H9 (cell line): ENCODE measurements at regions not wholly inside any gene's neighbourhood (a gene's known extent, or its start where the extent isn't known, plus 50 kb on each side); places are given as distances from the start of the nearest gene placed in this dataset.

Experiments
- DNase-seq: peaks from one replicate; pipeline ENCODE4 v3.0.0-alpha.2; 2017
- H2AFZ ChIP-seq: one replicate; pipeline ENCODE4 v1.6.1; 2013; ENCODE audit warnings: mild to moderate bottlenecking, low read length, control low read depth, moderate library complexity
- H2AK5ac ChIP-seq: 2 replicates; pipeline ENCODE4 v1.6.1; 2013; ENCODE audit warnings: low read length, control low read depth, mixed read lengths; ENCODE audit not compliant: insufficient read length
- H2BK120ac ChIP-seq: one replicate; pipeline ENCODE4 v1.6.1; 2013; ENCODE audit warnings: low read depth, mild to moderate bottlenecking, low read length, control low read depth, inconsistent platforms; ENCODE audit not compliant: poor library complexity, severe bottlenecking
- H2BK12ac ChIP-seq: 2 replicates; pipeline ENCODE4 v1.6.1; 2013; ENCODE audit warnings: low read length, control low read depth, mixed read lengths, low read depth; ENCODE audit not compliant: insufficient read length
- H2BK15ac ChIP-seq: 2 replicates; pipeline ENCODE4 v1.6.1; 2013; ENCODE audit warnings: low read depth, low read length, control low read depth
- H2BK20ac ChIP-seq: one replicate; pipeline ENCODE4 v1.6.1; 2013; ENCODE audit warnings: low read depth, mild to moderate bottlenecking, low read length, control low read depth, inconsistent platforms; ENCODE audit not compliant: poor library complexity, severe bottlenecking
- H2BK5ac ChIP-seq: 2 replicates; pipeline ENCODE4 v1.6.1; 2013; ENCODE audit warnings: low read length, control low read depth, mixed read lengths; ENCODE audit not compliant: insufficient read length
- H3K14ac ChIP-seq: 2 replicates; pipeline ENCODE4 v1.6.1; 2013; ENCODE audit warnings: low read length, control low read depth; ENCODE audit not compliant: insufficient read depth
- H3K18ac ChIP-seq: 2 replicates; pipeline ENCODE4 v1.6.1; 2013; ENCODE audit warnings: low read depth, mild to moderate bottlenecking, mixed read lengths, low read length, control low read depth; ENCODE audit not compliant: insufficient read length
- H3K23ac ChIP-seq: 2 replicates; pipeline ENCODE4 v1.6.1; 2013; ENCODE audit warnings: low read length, control low read depth, mixed read lengths, low read depth; ENCODE audit not compliant: insufficient read length
- H3K23me2 ChIP-seq: 2 replicates; pipeline ENCODE4 v1.6.1; 2013; ENCODE audit warnings: low read depth, mild to moderate bottlenecking, mixed read lengths, low read length, control low read depth; ENCODE audit not compliant: insufficient read length, poor library complexity, severe bottlenecking
- H3K27ac ChIP-seq: 2 replicates; pipeline ENCODE4 v1.5.1; 2013; ENCODE audit warnings: low read length, control low read depth, mixed read lengths, low read depth; ENCODE audit not compliant: insufficient read length
- H3K27me3 ChIP-seq: 2 replicates; pipeline ENCODE4 v1.6.1; 2013; ENCODE audit warnings: low read length, control low read depth, inconsistent platforms; ENCODE audit not compliant: insufficient read depth
- H3K4ac ChIP-seq: 2 replicates; pipeline ENCODE4 v1.6.1; 2013; ENCODE audit warnings: low read depth, mild to moderate bottlenecking, control low read depth, inconsistent platforms, low read length, moderate library complexity
- H3K4me1 ChIP-seq: 2 replicates; pipeline ENCODE4 v1.6.1; 2013; ENCODE audit warnings: low read length, control low read depth, inconsistent platforms; ENCODE audit not compliant: insufficient read depth
- H3K4me2 ChIP-seq: 2 replicates; pipeline ENCODE4 v1.6.1; 2013; ENCODE audit warnings: low read length, control low read depth, mixed read lengths; ENCODE audit not compliant: insufficient read length, insufficient read depth
- H3K56ac ChIP-seq: 2 replicates; pipeline ENCODE4 v1.6.1; 2013; ENCODE audit warnings: low read depth, mild to moderate bottlenecking, mixed read lengths, low read length, control low read depth; ENCODE audit not compliant: insufficient read length
- H3K79me1 ChIP-seq: 2 replicates; pipeline ENCODE4 v1.6.1; 2013; ENCODE audit warnings: low read depth, mild to moderate bottlenecking, moderate library complexity, low read length, control low read depth, inconsistent platforms; ENCODE audit not compliant: insufficient read depth, poor library complexity, severe bottlenecking
- H3K79me2 ChIP-seq: 2 replicates; pipeline ENCODE4 v1.6.1; 2013; ENCODE audit warnings: low read length, control low read depth, inconsistent platforms; ENCODE audit not compliant: insufficient read depth
- H3K9ac ChIP-seq: 2 replicates; pipeline ENCODE4 v1.6.1; 2013; ENCODE audit warnings: low read length, control low read depth, mixed read lengths; ENCODE audit not compliant: insufficient read length; ENCODE audit errors: extremely low read depth
- H3K9me3 ChIP-seq: one replicate; pipeline ENCODE4 v1.6.1; 2013; ENCODE audit warnings: low read depth, low read length, inconsistent platforms; ENCODE audit not compliant: control insufficient read depth
- H3T11ph ChIP-seq: one replicate; pipeline ENCODE4 v1.6.1; 2013; ENCODE audit warnings: mild to moderate bottlenecking, low read length, control low read depth, inconsistent platforms
- H4K20me1 ChIP-seq: one replicate; pipeline ENCODE4 v1.6.1; 2013; ENCODE audit not compliant: control insufficient read depth, insufficient read length, insufficient read depth
- H4K5ac ChIP-seq: 2 replicates; pipeline ENCODE4 v1.6.1; 2013; ENCODE audit warnings: low read depth, mild to moderate bottlenecking, mixed read lengths, low read length, control low read depth; ENCODE audit not compliant: insufficient read length
- H4K8ac ChIP-seq: replicated peaks from 2 replicates; pipeline ENCODE4 v1.6.1; 2013; ENCODE audit warnings: low read length, control low read depth, mixed read lengths, low read depth; ENCODE audit not compliant: insufficient read length
- H4K91ac ChIP-seq: 2 replicates; pipeline ENCODE4 v1.6.1; 2013; ENCODE audit warnings: low read depth, mild to moderate bottlenecking, moderate library complexity, mixed read lengths, low read length, control low read depth; ENCODE audit not compliant: insufficient read length
- H3K27ac Mint-ChIP-seq, 3 experiments: 2 replicates in 2 of 3; 3 replicates in 1 of 3; pipeline ENCODE4 v1.8.0; 2020 to 2021; ENCODE audit warnings: mixed read lengths in 3 of 3, mild to moderate bottlenecking in 1 of 3, moderate library complexity in 1 of 3
- H3K27me3 Mint-ChIP-seq: 2 replicates; pipeline ENCODE4 v1.8.0; 2021; ENCODE audit warnings: low read depth, mild to moderate bottlenecking, moderate library complexity, mixed read lengths
- H3K36me3 Mint-ChIP-seq, 3 experiments: 2 replicates in 2 of 3; 3 replicates in 1 of 3; pipeline ENCODE4 v1.8.0; 2020 to 2021; ENCODE audit warnings: low read depth in 3 of 3, mixed read lengths in 3 of 3; ENCODE audit not compliant: insufficient read depth in 1 of 3
- H3K4me1 Mint-ChIP-seq, 2 experiments: 2 replicates each; pipeline ENCODE4 v1.8.0; 2020; ENCODE audit warnings: mixed read lengths in 2 of 2
- H3K4me3 Mint-ChIP-seq, 2 experiments: 2 replicates in 1 of 2; 3 replicates in 1 of 2; pipeline ENCODE4 v1.8.0; 2020 to 2021; ENCODE audit warnings: mild to moderate bottlenecking in 2 of 2, mixed read lengths in 2 of 2, moderate library complexity in 1 of 2
- H3K9me3 Mint-ChIP-seq, 2 experiments: 2 replicates in 1 of 2; 3 replicates in 1 of 2; pipeline ENCODE4 v1.8.0; 2020; ENCODE audit warnings: mild to moderate bottlenecking in 2 of 2, mixed read lengths in 2 of 2, moderate library complexity in 1 of 2
- CTCF ChIP-seq: fragments of 200-600 bp; sonication (generic); conservative IDR thresholded peaks from 3 replicates; pipeline ENCODE4 v1.8.0; 2021; ENCODE audit warnings: antibody characterized with exemption, mild to moderate bottlenecking
- WGBS: extraction: QIAGEN DNeasy Blood & Tissue Kit; methylation state at CpG from one replicate; pipeline ENCODE4 v1.1.7; 2013; ENCODE audit warnings: missing lambda C conversion rate, low lambda C conversion rate, mixed read lengths; ENCODE audit not compliant: insufficient read length; ENCODE audit errors: extremely low coverage; 5-methylcytosine and 5-hydroxymethylcytosine counted together

GRCh38 chr13:39208636-39209035 is 170.4 kb downstream of the NHLRC3 start:
- Mint-ChIP-seq H3K9me3 (peaks cover 3 to 9% of the 10 kb centered on the region in 2 experiments; a peak in 3 of 5 replicates), H3K27me3 (no peaks in the 10 kb centered on the region; the same call in 1 of the 2 replicates), H3K4me3 (no peak overlapping the region), H3K36me3 (no peaks in the 10 kb centered on the region; a peak in 1 of 7 replicates), H3K27ac (no peak overlapping the region), H3K4me1 (no peaks in the 10 kb centered on the region)
- Histone ChIP-seq H3K14ac (no peak overlapping the region), H3K4me2 (no peak overlapping the region), H3K23me2 (no peaks in the 10 kb centered on the region), H2AK5ac (no peak overlapping the region), H3K27ac (no peak overlapping the region), H2BK120ac (no peak overlapping the region), H4K5ac (no peak overlapping the region), H3K4me1 (no peaks in the 10 kb centered on the region), H2BK15ac (no peak overlapping the region), H4K8ac (no peak overlapping the region), H3K4ac (no peak overlapping the region), H2BK12ac (no peak overlapping the region), H4K20me1 (no peaks in the 10 kb centered on the region), H3K56ac (no peak overlapping the region), H2AFZ (no peak overlapping the region), H3T11ph (no peak overlapping the region), H3K79me2 (no peaks in the 10 kb centered on the region), H3K23ac (no peak overlapping the region), H3K18ac (no peak overlapping the region), H4K91ac (no peak overlapping the region), H2BK5ac (no peak overlapping the region), H2BK20ac (no peak overlapping the region), H3K9ac (no peak overlapping the region), H3K79me1 (no peaks in the 10 kb centered on the region), H3K27me3 (no peaks in the 10 kb centered on the region), H3K9me3 (no peaks in the 10 kb centered on the region)
- WGBS: no CpG with 5 or more reads among the region's 4 CpGs
- DNase-seq: no peak
- TF ChIP-seq CTCF: no peak
